Pulmonary artery endothelial cell (primary cell): ENCODE measurements at regions not wholly inside any gene's neighbourhood (a gene's known extent, or its start where the extent isn't known, plus 50 kb on each side); places are given as distances from the start of the nearest gene placed in this dataset.

Experiments
- DNase-seq: peaks from one replicate; pipeline ENCODE4 v3.0.0-alpha.2; 2011; ENCODE audit warnings: low read depth, low spot score

GRCh38 chr4:19722404-19722803, 529.3 kb upstream of the SLIT2 start:
- DNase-seq, result peak; percentile 32

- no peak for DNase-seq
Measured at GRCh38 chr4:19721587-19721986, 530.1 kb upstream of the SLIT2 start.

- no peak for DNase-seq
Measured at GRCh38 chr4:19720610-19721009, 531.1 kb upstream of the SLIT2 start.

GRCh38 chr4:19720190-19720589, 531.5 kb upstream of the SLIT2 start:
- DNase-seq, result no peak

- DNase-seq, result peak; percentile 11
Measured at GRCh38 chr4:19711871-19712270, 539.8 kb upstream of the SLIT2 start.

GRCh38 chr4:19707876-19708275, 543.8 kb upstream of the SLIT2 start:
- DNase-seq, result no peak

GRCh38 chr4:19703391-19703790, 548.3 kb upstream of the SLIT2 start:
- no peak for DNase-seq

- DNase-seq, result no peak
Measured at GRCh38 chr4:19700992-19701391, 550.7 kb upstream of the SLIT2 start.

- DNase-seq, result no peak
Measured at GRCh38 chr4:19698961-19699360, 552.7 kb upstream of the SLIT2 start.

GRCh38 chr4:19694812-19695211, 556.9 kb upstream of the SLIT2 start:
- no peak for DNase-seq

- DNase-seq, result no peak
Measured at GRCh38 chr4:19693936-19694570, 557.7 kb upstream of the SLIT2 start.

- no peak for DNase-seq
Measured at GRCh38 chr4:19689511-19689910, 562.2 kb upstream of the SLIT2 start.

- DNase-seq, result no peak
Measured at GRCh38 chr4:19686456-19686855, 565.2 kb upstream of the SLIT2 start.

- no peak for DNase-seq
Measured at GRCh38 chr4:19684084-19684483, 567.6 kb upstream of the SLIT2 start.

- no peak for DNase-seq
Measured at GRCh38 chr4:19683426-19683825, 568.3 kb upstream of the SLIT2 start.

- DNase-seq, result no peak
Measured at GRCh38 chr4:19677211-19677610, 574.5 kb upstream of the SLIT2 start.

GRCh38 chr4:19675172-19675811, 576.4 kb upstream of the SLIT2 start:
- no peak for DNase-seq

GRCh38 chr4:19659101-19659500, 592.6 kb upstream of the SLIT2 start:
- DNase-seq, result no peak

- DNase-seq, result no peak
Measured at GRCh38 chr4:19657856-19658255, 593.8 kb upstream of the SLIT2 start.

- DNase-seq, result no peak
Measured at GRCh38 chr4:19655666-19656065, 596.0 kb upstream of the SLIT2 start.

GRCh38 chr4:19650903-19651864, 600.5 kb upstream of the SLIT2 start:
- no peak for DNase-seq

- no peak for DNase-seq
Measured at GRCh38 chr4:19645589-19645988, 606.1 kb upstream of the SLIT2 start.
